MM.1S (cell line): ENCODE measurements at regions not wholly inside any gene's neighbourhood (a gene's known extent, or its start where the extent isn't known, plus 50 kb on each side); places are given as distances from the start of the nearest gene placed in this dataset.

Source experiments
- CTCF ChIP-seq: fragments of 300-600 bp; sonication (generic); IDR thresholded peaks from 2 replicates; pipeline ENCODE4 v1.5.1; 2016; ENCODE audit warnings: antibody characterized with exemption, low read length, mixed read lengths
- EZH2 ChIP-seq: fragments of 300-600 bp; sonication (generic); optimal IDR thresholded peaks from 2 replicates; pipeline ENCODE3; 2017; ENCODE audit warnings: low read depth, mild to moderate bottlenecking, antibody characterized with exemption, low read length, mixed read lengths
- EZH2phosphoT487 ChIP-seq: fragments of 300-600 bp; sonication (generic); IDR thresholded peaks from 2 replicates; pipeline ENCODE4 v1.6.1; 2018; ENCODE audit warnings: antibody characterized with exemption, low read length

GRCh38 chr6:86706449-86706848 lies 230.9 kb upstream of the HTR1E start:
- TF ChIP-seq CTCF: peak; percentile 24
- TF ChIP-seq EZH2: no peak
- no peak for TF ChIP-seq EZH2phosphoT487
